Osteoblast (primary cell): ENCODE measurements at regions not wholly inside any gene's neighbourhood (a gene's known extent, or its start where the extent isn't known, plus 50 kb on each side); places are given as distances from the start of the nearest gene placed in this dataset.
A peak's percentile ranks its signal among the peaks of the same experiment; 100 is the strongest.

Experiments
- DNase-seq: peaks from one replicate; pipeline ENCODE4 v3.0.0; 2011; ENCODE audit warnings: low spot score, mixed read lengths; ENCODE audit not compliant: insufficient read length; ENCODE audit errors: missing footprints
- H2AFZ ChIP-seq: 2 replicates; pipeline ENCODE4 v1.6.0; 2011; ENCODE audit warnings: mild to moderate bottlenecking, low read length
- H3K27ac ChIP-seq: 2 replicates; pipeline ENCODE4 v1.5.1; 2011; ENCODE audit warnings: mild to moderate bottlenecking, low read depth, low read length, moderate library complexity
- H3K27me3 ChIP-seq: 2 replicates; pipeline ENCODE4 v1.6.0; 2012; ENCODE audit warnings: mild to moderate bottlenecking, control low read depth, inconsistent platforms, low read length, moderate library complexity; ENCODE audit not compliant: insufficient read depth
- H3K36me3 ChIP-seq: 2 replicates; pipeline ENCODE4 v1.5.1; 2011; ENCODE audit warnings: mild to moderate bottlenecking, low read length, control low read depth, moderate library complexity; ENCODE audit not compliant: insufficient read depth
- H3K4me1 ChIP-seq: 2 replicates; pipeline ENCODE4 v1.5.1; 2011; ENCODE audit warnings: mild to moderate bottlenecking, low read length, control low read depth, moderate library complexity; ENCODE audit not compliant: insufficient read depth
- H3K4me2 ChIP-seq: 2 replicates; pipeline ENCODE4 v1.6.0; 2011; ENCODE audit warnings: mild to moderate bottlenecking, low read length; ENCODE audit not compliant: insufficient read depth
- H3K4me3 ChIP-seq: fragments of 200-600 bp; sonication (generic); 3 replicates; pipeline ENCODE4 v1.5.1; 2012; ENCODE audit warnings: mild to moderate bottlenecking, low read length, inconsistent platforms; ENCODE audit not compliant: insufficient read depth
- H3K79me2 ChIP-seq: 2 replicates; pipeline ENCODE4 v1.6.0; 2012; ENCODE audit warnings: mild to moderate bottlenecking, low read length, control low read depth, inconsistent platforms; ENCODE audit not compliant: insufficient read depth
- H3K9me3 ChIP-seq: 2 replicates; pipeline ENCODE4 v1.5.1; 2011; ENCODE audit warnings: low read depth, low read length, control low read depth
- H4K20me1 ChIP-seq: 2 replicates; pipeline ENCODE4 v1.6.0; 2012; ENCODE audit warnings: mild to moderate bottlenecking, low read length, control low read depth; ENCODE audit not compliant: insufficient read depth
- CTCF ChIP-seq: IDR thresholded peaks from 2 replicates; pipeline ENCODE4 v1.5.1; 2011; ENCODE audit warnings: mild to moderate bottlenecking, low read depth, low read length, moderate library complexity; ENCODE audit errors: extremely low read depth

- Histone ChIP-seq H3K9me3 (no peaks in the 10 kb centered on the region), H3K4me3 (no peak overlapping the region), H3K36me3 (no peaks in the 10 kb centered on the region), H4K20me1 (no peaks in the 10 kb centered on the region), H3K27ac (no peak overlapping the region), H3K4me1 (peaks cover 5% of the 10 kb centered on the region), H3K4me2 (no peak overlapping the region), H2AFZ (no peak overlapping the region), H3K27me3 (no peaks in the 10 kb centered on the region), H3K79me2 (no peaks in the 10 kb centered on the region)
- no peak for TF ChIP-seq CTCF
- no peak for DNase-seq
These were observed 109.6 kb downstream of the ALDH8A1 start for GRCh38 chr6:134840086-134840867.

GRCh38 chr6:134835993-134836392, 113.9 kb downstream of the ALDH8A1 start:
- Histone ChIP-seq H2AFZ (peak overlapping the region; percentile 44), H3K27ac (no peak overlapping the region), H3K79me2 (no peaks in the 10 kb centered on the region), H4K20me1 (no peaks in the 10 kb centered on the region), H3K9me3 (no peaks in the 10 kb centered on the region), H3K4me3 (no peak overlapping the region), H3K27me3 (no peaks in the 10 kb centered on the region), H3K4me1 (peaks cover 5% of the 10 kb centered on the region), H3K4me2 (no peak overlapping the region), H3K36me3 (no peaks in the 10 kb centered on the region)
- no peak for TF ChIP-seq CTCF
- no peak for DNase-seq

- DNase-seq: no peak
- no peaks in the 10 kb centered on the region for H3K79me2 ChIP-seq
- H3K4me3 ChIP-seq: no peak overlapping the region
- H3K27me3 ChIP-seq: no peaks in the 10 kb centered on the region
- H3K4me2 ChIP-seq: no peak overlapping the region
- H2AFZ ChIP-seq: no peak overlapping the region
- no peaks in the 10 kb centered on the region for H3K36me3 ChIP-seq
- TF ChIP-seq CTCF: no peak
- H3K9me3 ChIP-seq: no peaks in the 10 kb centered on the region
- H3K4me1 ChIP-seq: peaks cover 14% of the 10 kb centered on the region
- no peaks in the 10 kb centered on the region for H4K20me1 ChIP-seq
- no peak overlapping the region for H3K27ac ChIP-seq
These were observed 119.0 kb downstream of the ALDH8A1 start for GRCh38 chr6:134830940-134831339.

- Histone ChIP-seq H3K4me2 (no peak overlapping the region), H3K36me3 (no peaks in the 10 kb centered on the region), H3K27ac (no peak overlapping the region), H3K9me3 (no peaks in the 10 kb centered on the region), H3K4me3 (no peak overlapping the region), H3K4me1 (peaks cover 14% of the 10 kb centered on the region), H3K27me3 (no peaks in the 10 kb centered on the region), H2AFZ (peak overlapping the region; percentile 65), H4K20me1 (no peaks in the 10 kb centered on the region), H3K79me2 (no peaks in the 10 kb centered on the region)
- peak; percentile 73 for DNase-seq
- TF ChIP-seq CTCF: no peak
These were observed 119.7 kb downstream of the ALDH8A1 start for GRCh38 chr6:134830194-134830593.
